ENCODE measurements at regions not wholly inside any gene's neighbourhood (a gene's known extent, or its start where the extent isn't known, plus 50 kb on each side); places are given as distances from the start of the nearest gene placed in this dataset. TPM values are rescaled to one million over a fixed set of nuclear protein-coding genes. Genes with fewer than 3 reads are reported as not detected.

GRCh38 chr4:61094854-61095598, 105.1 kb upstream of the ADGRL3 start:
- DNase-seq (no peak), ATAC-seq (ENCODE audit: poor library complexity) (no peak)
- intact Hi-C loops (cut with DNase I): no loop called here

DNA sequence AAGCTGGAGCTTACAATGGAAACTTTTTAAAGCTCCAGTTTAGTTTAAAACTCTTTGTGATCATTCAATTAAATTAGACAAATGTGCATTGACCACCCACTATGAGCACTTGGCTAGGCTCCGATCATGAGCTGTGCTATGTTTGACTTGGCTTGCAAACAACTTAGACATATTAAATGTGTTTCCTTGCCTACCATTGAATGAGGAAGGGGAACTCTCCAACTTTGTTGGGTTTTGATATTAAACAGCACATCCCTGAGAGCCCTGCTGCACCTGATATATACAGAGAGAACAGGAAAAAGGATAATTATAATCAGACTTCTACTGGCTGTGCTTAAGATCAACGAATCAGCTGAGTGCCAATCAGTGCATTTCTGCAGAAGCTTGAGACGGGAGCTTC, 71.4 kb upstream of the ADGRL3 start:
- ATAC-seq (ENCODE audit: poor library complexity): no peak
- intact Hi-C loops (cut with DNase I): no loop called here
- no peak for DNase-seq

GRCh38 chr4:61129971-61130370, 70.2 kb upstream of the ADGRL3 start:
- intact Hi-C loops (cut with DNase I): no loop called here
- no peak for ATAC-seq (ENCODE audit: poor library complexity)

GRCh38 chr4:61143461-61143860, 56.7 kb upstream of the ADGRL3 start:
- no peak for ATAC-seq (ENCODE audit: poor library complexity)
- intact Hi-C loops (cut with DNase I): no loop called here
- no peak for DNase-seq

More at GRCh38 chr4:61129971-61130370, 70.2 kb upstream of the ADGRL3 start:
- no peak for DNase-seq

DNA sequence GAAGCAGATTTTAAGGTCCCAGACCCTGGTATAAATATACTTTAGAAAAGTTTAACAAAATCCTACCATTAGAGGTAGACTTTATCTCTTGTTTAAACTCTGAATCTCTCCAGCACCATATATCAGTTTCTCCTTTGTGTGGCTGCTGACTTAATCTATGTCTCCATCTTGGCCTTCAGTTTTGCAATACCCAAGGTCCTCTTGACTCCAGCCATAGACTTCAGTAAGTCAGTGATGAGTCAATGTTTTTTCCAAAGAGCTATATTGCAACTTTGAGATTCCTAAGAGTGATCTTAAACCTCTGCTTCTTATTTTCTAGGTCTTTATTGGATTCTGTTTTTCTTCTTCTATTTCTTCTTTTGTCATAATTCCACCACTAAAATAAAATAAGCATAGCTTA, 50.8 kb upstream of the ADGRL3 start:
- DNase-seq (no peak), ATAC-seq (ENCODE audit: poor library complexity) (no peak)
- intact Hi-C loops (cut with DNase I): no loop called here

Small RNA genes lying in the stretch of these regions (microRNA-seq; reads per million reads assigned to microRNA genes)
- not detected for gene MIR548AG1

Measured in Right ventricle myocardium superior (tissue), 1 donor.